Right kidney (tissue), 1 donor: ENCODE measurements at regions not wholly inside any gene's neighbourhood (a gene's known extent, or its start where the extent isn't known, plus 50 kb on each side); places are given as distances from the start of the nearest gene placed in this dataset.

Source experiments
- DNase-seq: peaks from one replicate; pipeline ENCODE4 v3.0.0-alpha.2; 2016

GRCh38 chr1:71179997-71180396 is 99.2 kb upstream of the ZRANB2 start:
- no peak for DNase-seq

- DNase-seq = no peak
Measured at GRCh38 chr1:71170925-71171324, 90.1 kb upstream of the ZRANB2 start.

GRCh38 chr1:71167505-71167904 is 86.7 kb upstream of the ZRANB2 start:
- no peak for DNase-seq

- no peak for DNase-seq
Measured at GRCh38 chr1:71166178-71167173, 85.6 kb upstream of the ZRANB2 start.

- DNase-seq = no peak
Measured at GRCh38 chr1:71157715-71158114, 76.9 kb upstream of the ZRANB2 start.

GRCh38 chr1:71157151-71157550 is 76.3 kb upstream of the ZRANB2 start:
- DNase-seq = no peak

GRCh38 chr1:71156590-71156989 is 75.8 kb upstream of the ZRANB2 start:
- DNase-seq = no peak

- no peak for DNase-seq
Measured at GRCh38 chr1:71154429-71154828, 73.6 kb upstream of the ZRANB2 start.

- DNase-seq = no peak
Measured at GRCh38 chr1:71153826-71154225, 73.0 kb upstream of the ZRANB2 start.

- DNase-seq = no peak
Measured at GRCh38 chr1:71147637-71148360, 67.0 kb upstream of the ZRANB2 start.

- DNase-seq = no peak
Measured at GRCh38 chr1:71135571-71135970, 54.7 kb upstream of the ZRANB2 start.
